Prostate gland (tissue), 2 donors: ENCODE measurements at regions not wholly inside any gene's neighbourhood (a gene's known extent, or its start where the extent isn't known, plus 50 kb on each side); places are given as distances from the start of the nearest gene placed in this dataset.

ENCODE experiments used
- CTCF ChIP-seq, 4 experiments: fragments of 200-600 bp in 2 of 4; fragments of 450-650 bp in 2 of 4; sonication (generic) in 2 of 4; IDR thresholded peaks; 1 replicate in 3 of 4; 2 replicates in 1 of 4; pipeline ENCODE4 v1.5.1; 2016 to 2019; ENCODE audit warnings: antibody characterized with exemption in 4 of 4, mild to moderate bottlenecking in 2 of 4, moderate library complexity in 2 of 4
- POLR2A ChIP-seq: fragments of 450-650 bp; IDR thresholded peaks from one replicate; pipeline ENCODE4 v1.6.1; 2016; ENCODE audit warnings: antibody characterized with exemption, mild to moderate bottlenecking
- POLR2AphosphoS5 ChIP-seq: sonication (generic); formaldehyde crosslinking; IDR thresholded peaks from one replicate; pipeline ENCODE4 v1.6.1; 2017; ENCODE audit warnings: antibody characterized with exemption

GRCh38 chr1:4207842-4208692, 308.0 kb upstream of the C1orf174 start:
- TF ChIP-seq POLR2A (no peak), CTCF (IDR thresholded peaks at IDR 0.05) (no peak), POLR2AphosphoS5 (no peak)
